Memory B cell (primary cell): ENCODE measurements at regions not wholly inside any gene's neighbourhood (a gene's known extent, or its start where the extent isn't known, plus 50 kb on each side); places are given as distances from the start of the nearest gene placed in this dataset.
"Not testable (repeated sequence)": the region's sequence is repeated elsewhere in the genome, so short reads cannot be mapped to it uniquely, and the experiment has no call there.

Source experiments
- ATAC-seq: fragments of 150-1000 bp; cut with Tn5 transposase; 2 replicates; pipeline ENCODE4 v1.10.0; 2021; ENCODE audit warnings: low read depth, mild to moderate bottlenecking, moderate library complexity
- DNase-seq, 2 donors: peaks; one replicate each; pipeline ENCODE4 v3.0.0; 2022; ENCODE audit warnings: low spot score in 2 of 2
- H3K27ac Mint-ChIP-seq: one replicate; pipeline ENCODE4 v1.8.0; 2022; ENCODE audit warnings: mild to moderate bottlenecking, moderate library complexity, mixed read lengths
- H3K27me3 Mint-ChIP-seq: one replicate; pipeline ENCODE4 v1.8.0; 2022; ENCODE audit warnings: mixed read lengths
- H3K36me3 Mint-ChIP-seq: one replicate; pipeline ENCODE4 v1.8.0; 2022; ENCODE audit warnings: mild to moderate bottlenecking, mixed read lengths
- H3K4me1 Mint-ChIP-seq: one replicate; pipeline ENCODE4 v1.8.0; 2022; ENCODE audit warnings: mixed read lengths
- H3K4me3 Mint-ChIP-seq: one replicate; pipeline ENCODE4 v1.8.0; 2022; ENCODE audit warnings: mild to moderate bottlenecking, moderate library complexity, mixed read lengths
- H3K9me3 Mint-ChIP-seq: one replicate; pipeline ENCODE4 v1.8.0; 2022; ENCODE audit warnings: mixed read lengths

DNA sequence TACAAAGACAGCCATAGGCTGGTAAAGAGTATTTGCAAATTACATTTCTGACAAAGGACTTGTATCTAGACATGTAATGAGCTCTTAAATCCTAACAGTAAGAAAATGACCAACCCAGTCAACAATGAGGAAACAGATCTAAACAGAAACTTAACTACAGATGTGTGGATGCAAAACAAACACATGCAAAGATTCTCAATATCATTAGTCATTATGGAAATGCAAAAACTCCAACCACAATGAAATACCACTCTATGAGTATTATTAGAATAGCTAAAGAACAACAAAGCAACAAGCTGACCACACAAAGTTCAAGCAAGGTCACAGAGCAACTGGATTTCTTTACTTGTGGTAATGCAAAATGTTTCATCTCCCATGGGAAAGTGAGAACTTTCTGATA is 275.3 kb upstream of the DPP6 start:
- H3K4me3 Mint-ChIP-seq, H3K9me3 Mint-ChIP-seq, H3K4me1 Mint-ChIP-seq, H3K27ac Mint-ChIP-seq, ATAC-seq, H3K36me3 Mint-ChIP-seq, DNase-seq, H3K27me3 Mint-ChIP-seq: not testable (repeated sequence)

DNA sequence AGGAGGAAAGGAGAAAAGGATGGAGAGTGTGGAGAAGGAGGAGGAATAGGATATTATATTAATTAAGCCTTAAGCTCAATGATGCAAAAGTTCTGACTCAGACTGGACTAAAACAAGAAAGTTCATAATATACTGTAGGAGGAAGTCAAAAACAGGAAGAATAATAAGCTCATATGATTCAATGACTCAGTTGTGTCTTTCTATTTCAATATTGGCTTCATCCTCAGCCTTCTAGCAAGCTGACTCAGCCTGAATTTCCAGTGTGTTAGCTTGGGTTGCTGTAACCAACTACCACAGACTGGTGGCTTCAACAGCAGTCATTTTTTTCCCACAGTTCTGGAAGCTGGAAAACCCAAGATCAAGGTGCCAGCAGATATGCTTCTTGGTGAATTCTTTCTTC is 254.8 kb upstream of the DPP6 start:
- not testable (repeated sequence) for H3K27ac Mint-ChIP-seq

DNA sequence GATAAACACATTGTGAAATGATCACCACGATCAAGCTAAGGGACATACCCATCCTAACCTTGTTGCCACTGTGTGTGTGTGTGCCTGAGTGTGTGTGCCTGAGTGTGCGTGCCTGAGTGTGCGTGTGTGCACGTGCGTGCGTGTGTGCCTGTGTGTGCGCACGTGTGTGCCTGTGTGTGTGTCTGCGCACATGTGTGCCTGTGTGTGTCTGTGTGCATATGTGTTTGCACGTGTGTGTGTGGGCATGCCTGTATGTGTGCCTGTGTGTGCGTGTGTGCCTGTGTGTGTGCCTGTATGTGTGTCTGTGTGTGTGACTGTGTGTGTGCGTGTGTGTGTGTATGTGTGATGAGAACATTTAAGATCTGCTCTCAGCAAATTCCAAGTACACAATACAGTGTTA is 244.1 kb upstream of the DPP6 start:
- Mint-ChIP-seq H3K4me1 (no peaks in the 10 kb centered on the region), H3K4me3 (no peak overlapping the region), H3K27ac (no peak overlapping the region), H3K36me3 (no peaks in the 10 kb centered on the region), H3K9me3 (peaks cover 2% of the 10 kb centered on the region), H3K27me3 (no peaks in the 10 kb centered on the region)
- ATAC-seq: no peak
- no peak for DNase-seq

More for the DNA sequence above, 254.8 kb upstream of the DPP6 start:
- not testable (repeated sequence) for H3K27me3 Mint-ChIP-seq, DNase-seq, H3K36me3 Mint-ChIP-seq, ATAC-seq, H3K4me3 Mint-ChIP-seq, H3K4me1 Mint-ChIP-seq, H3K9me3 Mint-ChIP-seq

DNA sequence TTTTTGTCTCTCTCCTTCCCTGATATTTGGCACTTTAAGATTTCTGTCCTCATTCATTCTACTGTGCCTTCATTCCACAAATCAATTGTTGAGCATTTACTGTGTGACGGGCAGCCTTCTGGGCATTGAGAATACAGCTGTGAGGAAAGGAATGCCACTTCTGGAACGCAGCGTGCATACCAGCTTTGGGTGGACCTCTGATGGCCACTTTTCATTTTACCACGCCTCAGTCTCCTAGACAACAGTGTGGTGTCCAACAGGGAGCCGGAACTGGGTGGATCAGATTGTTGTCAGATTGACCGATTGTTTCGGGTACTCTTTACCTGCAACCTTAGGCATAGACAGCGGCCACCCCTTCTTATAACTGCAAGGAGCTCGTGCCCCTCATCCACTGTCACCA is 222.7 kb upstream of the DPP6 start:
- no peak overlapping the region for H3K27ac Mint-ChIP-seq
- peaks cover 1% of the 10 kb centered on the region for H3K27me3 Mint-ChIP-seq
- DNase-seq: no peak
- H3K9me3 Mint-ChIP-seq: peaks cover 4% of the 10 kb centered on the region
- H3K4me3 Mint-ChIP-seq: no peak overlapping the region
- no peaks in the 10 kb centered on the region for H3K36me3 Mint-ChIP-seq
- ATAC-seq: no peak
- H3K4me1 Mint-ChIP-seq: no peaks in the 10 kb centered on the region

DNA sequence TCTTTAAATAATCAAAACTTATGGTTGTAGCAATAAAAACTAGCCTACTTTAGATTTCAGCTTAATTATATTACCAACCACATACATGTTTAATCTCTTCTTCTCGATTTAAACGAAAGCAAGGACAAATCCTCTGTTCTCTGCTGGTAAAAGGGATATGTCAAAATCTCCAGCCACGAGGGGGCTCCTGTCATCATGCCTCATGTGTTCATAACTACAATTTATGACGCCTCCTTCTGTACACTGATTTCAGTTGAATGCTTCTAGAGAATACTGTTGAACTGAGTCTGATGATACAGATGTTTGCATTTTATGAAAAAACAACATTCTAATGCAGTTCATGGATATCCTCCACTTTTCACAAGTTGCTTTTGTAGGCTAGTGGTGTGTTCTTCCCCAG is 220.0 kb upstream of the DPP6 start:
- Mint-ChIP-seq H3K4me3 (no peak overlapping the region), H3K27me3 (peaks cover 1% of the 10 kb centered on the region), H3K4me1 (no peaks in the 10 kb centered on the region), H3K27ac (no peak overlapping the region), H3K36me3 (no peaks in the 10 kb centered on the region), H3K9me3 (peaks cover 3% of the 10 kb centered on the region)
- DNase-seq (no peak), ATAC-seq (no peak)

DNA sequence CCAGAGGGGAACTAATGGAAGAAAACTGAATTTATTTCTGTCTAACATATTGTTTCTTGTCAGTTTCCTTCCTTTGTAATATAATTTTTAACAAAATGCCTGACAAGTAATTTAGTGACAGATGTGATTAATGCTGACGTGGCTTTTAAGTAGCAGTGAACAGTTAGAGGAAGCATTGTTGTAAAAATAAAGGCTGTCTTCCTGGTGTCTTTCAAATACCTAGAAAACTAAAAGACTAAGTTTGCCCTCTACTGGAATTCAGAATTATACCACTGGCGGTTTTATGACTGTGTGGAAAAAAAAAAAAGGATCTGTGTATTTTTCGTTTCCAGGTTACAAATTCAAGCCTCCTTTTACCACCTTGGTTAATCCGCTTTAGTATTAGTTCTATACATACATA is 217.1 kb upstream of the DPP6 start:
- no peak for DNase-seq
- no peaks in the 10 kb centered on the region for H3K4me1 Mint-ChIP-seq
- H3K9me3 Mint-ChIP-seq: peaks cover 3% of the 10 kb centered on the region
- no peak overlapping the region for H3K27ac Mint-ChIP-seq
- H3K36me3 Mint-ChIP-seq: no peaks in the 10 kb centered on the region
- H3K4me3 Mint-ChIP-seq: no peak overlapping the region
- ATAC-seq: no peak
- peaks cover 1% of the 10 kb centered on the region for H3K27me3 Mint-ChIP-seq

DNA sequence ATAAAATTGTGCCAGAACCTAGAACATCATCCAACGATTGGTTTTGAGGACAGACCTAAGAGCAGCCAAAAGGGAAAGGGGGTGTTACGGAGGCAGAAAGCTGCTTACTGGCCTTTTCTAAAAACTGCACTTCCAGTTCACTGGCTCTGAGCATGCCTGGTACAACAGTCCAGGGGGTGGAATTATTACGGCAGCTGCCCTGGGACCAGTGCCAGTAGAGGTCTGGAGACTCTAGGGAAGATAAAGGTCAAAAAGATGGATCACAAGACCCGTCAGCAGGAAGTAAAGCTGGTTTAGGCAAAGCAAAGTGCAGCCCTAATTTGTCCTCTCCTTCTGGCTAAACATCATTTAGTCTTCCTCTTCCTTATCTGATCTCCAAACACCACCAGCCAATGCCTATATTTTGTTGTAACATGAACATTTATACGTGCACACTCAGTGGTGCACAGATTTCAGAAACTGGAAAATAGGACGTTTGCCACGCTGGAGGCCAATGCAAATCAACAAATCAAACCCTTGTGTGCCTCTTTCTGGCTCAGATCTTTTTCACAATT is 216.4 kb upstream of the DPP6 start:
- Mint-ChIP-seq H3K4me3 (no peak overlapping the region), H3K27me3 (peaks cover 1% of the 10 kb centered on the region), H3K9me3 (peaks cover 3% of the 10 kb centered on the region), H3K4me1 (no peaks in the 10 kb centered on the region), H3K27ac (no peak overlapping the region), H3K36me3 (no peaks in the 10 kb centered on the region)
- ATAC-seq (no peak), DNase-seq (no peak)

DNA sequence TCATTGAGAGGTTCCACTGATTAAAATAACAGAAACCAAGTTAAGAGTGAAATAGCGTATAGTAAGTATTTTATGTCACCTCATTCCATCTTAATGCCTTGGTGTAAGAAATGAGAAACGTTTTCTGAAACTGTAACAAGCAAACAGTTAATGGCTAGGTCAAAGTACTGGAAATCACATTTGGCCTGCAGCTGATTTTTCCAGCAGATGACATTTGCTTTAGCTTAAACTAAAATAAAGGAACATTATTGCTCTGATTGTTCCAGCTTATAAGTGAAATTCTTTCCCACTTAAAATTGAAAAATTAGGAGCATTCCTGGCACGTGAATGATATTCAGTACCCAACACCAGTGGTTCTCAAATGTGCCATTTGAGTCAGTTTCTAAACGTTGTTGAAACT is 213.6 kb upstream of the DPP6 start:
- no peaks in the 10 kb centered on the region for H3K36me3 Mint-ChIP-seq
- no peak overlapping the region for H3K27ac Mint-ChIP-seq
- no peaks in the 10 kb centered on the region for H3K4me1 Mint-ChIP-seq
- no peak overlapping the region for H3K4me3 Mint-ChIP-seq
- H3K27me3 Mint-ChIP-seq: no peaks in the 10 kb centered on the region
- no peaks in the 10 kb centered on the region for H3K9me3 Mint-ChIP-seq
- DNase-seq (no peak), ATAC-seq (no peak)

DNA sequence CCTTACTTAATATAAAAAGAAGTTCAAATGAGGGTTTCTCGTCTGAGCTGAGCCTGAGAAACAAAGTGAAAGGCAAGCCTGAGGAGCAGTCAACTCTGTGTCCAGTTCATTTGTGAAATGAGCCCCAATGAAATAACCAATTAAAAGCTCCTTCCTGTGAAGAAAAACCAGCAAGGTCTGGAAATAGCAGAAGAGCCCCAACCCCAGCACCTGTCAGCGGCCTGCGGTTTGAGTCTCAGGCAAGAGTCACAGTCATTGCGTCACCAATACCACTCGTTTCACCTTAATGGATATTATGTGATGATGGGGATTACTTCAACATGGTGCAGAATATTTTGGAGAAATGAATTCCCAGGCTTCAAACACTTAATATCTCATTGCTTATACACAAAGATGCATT is 211.3 kb upstream of the DPP6 start:
- no peak for ATAC-seq
- DNase-seq: no peak
- H3K27ac Mint-ChIP-seq: no peak overlapping the region
- H3K27me3 Mint-ChIP-seq: no peaks in the 10 kb centered on the region
- H3K4me3 Mint-ChIP-seq: no peak overlapping the region
- H3K9me3 Mint-ChIP-seq: no peaks in the 10 kb centered on the region
- no peaks in the 10 kb centered on the region for H3K4me1 Mint-ChIP-seq
- H3K36me3 Mint-ChIP-seq: no peaks in the 10 kb centered on the region

DNA sequence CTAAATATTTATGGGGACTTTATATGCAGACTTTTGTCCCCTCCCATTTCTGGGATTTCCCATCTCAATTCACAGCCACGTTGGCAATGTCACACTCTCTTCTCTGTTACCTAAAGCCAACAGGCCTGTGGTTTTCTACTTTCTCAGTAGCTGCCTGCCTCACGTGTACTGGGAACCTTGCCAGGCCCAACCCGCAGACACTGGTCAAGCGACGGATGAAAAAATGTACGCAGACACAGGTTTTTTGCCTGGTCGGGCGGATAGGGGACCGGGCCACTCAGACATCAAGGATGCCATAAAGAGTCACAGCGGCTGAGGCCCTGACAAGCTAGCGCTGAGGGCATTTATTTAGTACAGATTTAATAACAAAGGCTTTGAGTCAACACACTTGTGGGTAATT is 204.4 kb upstream of the DPP6 start:
- Mint-ChIP-seq H3K4me3 (no peak overlapping the region), H3K27ac (no peak overlapping the region), H3K9me3 (peaks cover 10% of the 10 kb centered on the region), H3K36me3 (no peaks in the 10 kb centered on the region), H3K4me1 (no peaks in the 10 kb centered on the region), H3K27me3 (peaks cover 1% of the 10 kb centered on the region)
- DNase-seq: no peak
- no peak for ATAC-seq

DNA sequence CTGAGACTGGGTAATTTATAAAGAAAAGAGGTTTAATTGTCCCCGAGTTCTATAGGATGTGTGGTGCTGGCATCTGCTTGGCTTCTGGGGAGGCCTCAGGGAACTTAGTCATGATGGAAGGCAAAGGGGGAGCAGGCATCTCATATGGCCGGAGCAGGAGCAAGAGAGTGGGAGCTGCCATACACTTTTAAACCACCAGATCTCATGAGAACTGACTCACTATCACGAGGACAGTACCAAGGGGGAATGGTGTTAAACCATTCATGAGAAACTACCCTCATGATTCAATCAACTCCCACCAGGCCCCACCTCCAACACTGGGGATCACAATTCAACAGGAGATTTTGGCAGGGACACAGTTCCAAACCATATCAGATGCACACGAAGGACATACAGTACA is 199.9 kb upstream of the DPP6 start:
- Mint-ChIP-seq H3K27me3 (peaks cover 1% of the 10 kb centered on the region), H3K36me3 (no peaks in the 10 kb centered on the region), H3K4me1 (no peaks in the 10 kb centered on the region), H3K4me3 (no peak overlapping the region), H3K9me3 (peaks cover 6% of the 10 kb centered on the region), H3K27ac (no peak overlapping the region)
- no peak for ATAC-seq
- no peak for DNase-seq

DNA sequence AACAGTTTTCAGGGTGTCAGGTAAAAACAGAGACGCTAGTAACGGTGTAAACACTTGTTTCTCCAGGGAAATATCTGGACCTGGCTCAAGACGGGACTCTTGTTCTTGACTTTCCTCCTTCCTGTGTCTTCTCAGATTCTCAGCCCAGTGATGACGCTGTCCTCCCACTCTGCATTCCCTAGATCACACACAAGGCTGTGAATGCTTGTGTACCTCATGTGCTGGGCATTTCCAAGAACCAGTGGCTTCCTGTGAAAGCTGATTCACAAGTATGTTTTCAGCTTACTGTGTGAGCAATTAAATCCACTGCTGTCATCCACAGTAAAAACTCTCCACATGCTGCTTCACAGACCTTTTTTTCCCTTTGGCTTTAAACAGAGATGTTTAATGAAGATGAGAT is 193.8 kb upstream of the DPP6 start:
- no peak for ATAC-seq

DNA sequence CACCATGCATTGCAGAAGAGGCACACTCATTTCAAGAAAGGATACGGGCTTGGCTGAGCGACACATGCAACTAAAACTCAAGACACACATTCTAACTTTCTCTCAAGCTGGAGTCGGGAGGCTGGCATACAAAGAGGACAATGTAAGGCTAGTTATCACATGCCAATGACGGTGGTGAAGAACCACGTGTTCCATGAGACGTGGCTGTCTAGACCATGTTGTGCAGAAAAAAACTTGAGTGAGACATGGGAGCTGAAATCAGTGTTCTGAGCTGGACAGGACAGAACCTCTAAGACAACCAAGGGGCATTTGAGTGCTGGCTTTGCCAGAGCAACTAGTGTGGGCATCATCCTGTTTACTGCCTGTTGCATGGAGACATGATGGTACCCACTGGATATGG is 193.0 kb upstream of the DPP6 start:
- Mint-ChIP-seq H3K4me1 (no peaks in the 10 kb centered on the region), H3K27ac (no peak overlapping the region), H3K27me3 (no peaks in the 10 kb centered on the region), H3K9me3 (peaks cover 9% of the 10 kb centered on the region), H3K36me3 (peaks cover 2% of the 10 kb centered on the region), H3K4me3 (no peak overlapping the region)
- DNase-seq (no peak), ATAC-seq (no peak)

More for the DNA sequence above, 193.8 kb upstream of the DPP6 start:
- no peak overlapping the region for H3K27ac Mint-ChIP-seq
- H3K36me3 Mint-ChIP-seq: no peaks in the 10 kb centered on the region
- DNase-seq: no peak
- H3K27me3 Mint-ChIP-seq: no peaks in the 10 kb centered on the region
- H3K9me3 Mint-ChIP-seq: peaks cover 6% of the 10 kb centered on the region
- no peak overlapping the region for H3K4me3 Mint-ChIP-seq
- H3K4me1 Mint-ChIP-seq: no peaks in the 10 kb centered on the region

DNA sequence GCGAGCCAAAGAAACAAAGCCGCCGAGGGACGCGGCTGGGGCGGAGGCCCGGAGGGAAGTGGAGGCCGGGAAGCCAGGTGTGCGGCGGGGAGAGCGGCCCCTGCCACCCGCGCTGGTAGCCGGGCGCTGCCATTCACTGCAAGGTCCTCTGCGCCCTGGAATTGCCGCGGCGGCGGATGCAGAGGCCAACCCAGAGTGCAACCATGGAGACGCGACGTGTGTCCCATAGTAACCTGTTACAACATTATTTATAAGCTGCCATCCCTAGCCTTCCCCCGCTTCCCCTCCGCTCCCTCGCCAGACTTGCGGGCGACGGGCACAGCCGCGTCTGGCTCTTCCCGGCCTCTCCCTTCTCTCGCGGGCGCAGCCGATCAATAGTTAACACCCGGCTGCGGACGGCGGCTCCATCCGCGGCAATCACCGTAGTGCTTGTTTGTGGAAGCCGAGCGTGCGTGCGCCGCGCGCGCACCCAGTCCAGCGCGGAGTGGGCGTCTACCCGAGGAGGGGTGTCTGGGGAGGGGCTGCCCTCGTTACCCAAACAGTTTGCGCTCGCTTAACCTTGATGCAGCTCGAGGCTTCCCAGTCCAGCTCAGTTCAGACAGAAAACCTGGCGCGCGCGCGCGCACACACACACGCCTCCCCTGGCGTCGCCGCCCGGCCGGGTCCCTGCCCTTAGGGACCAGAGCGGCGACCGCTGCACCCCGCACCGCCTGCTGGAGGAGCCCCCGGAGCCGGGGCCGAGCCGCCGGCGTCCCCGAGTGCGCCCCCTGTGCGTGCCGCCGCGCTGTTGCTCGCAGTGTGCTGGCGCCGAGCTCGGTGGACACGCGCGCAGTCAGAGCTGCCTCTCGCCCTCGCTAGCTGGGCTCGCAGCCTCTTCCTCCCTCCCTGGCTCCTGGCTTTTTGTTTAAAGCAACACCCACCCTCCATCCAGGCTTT is 165.4 kb upstream of the DPP6 start:
- Mint-ChIP-seq H3K27ac (no peak overlapping the region), H3K36me3 (peaks cover 2% of the 10 kb centered on the region), H3K27me3 (peaks cover 7% of the 10 kb centered on the region), H3K4me1 (no peaks in the 10 kb centered on the region), H3K9me3 (peaks cover 3% of the 10 kb centered on the region), H3K4me3 (no peak overlapping the region)
- no peak for ATAC-seq
- DNase-seq: no peak
